Astrocyte of the spinal cord (primary cell): ENCODE measurements at regions not wholly inside any gene's neighbourhood (a gene's known extent, or its start where the extent isn't known, plus 50 kb on each side); places are given as distances from the start of the nearest gene placed in this dataset.

Experiments
- DNase-seq: peaks from one replicate; pipeline ENCODE4 v3.0.0; 2011; ENCODE audit warnings: low read depth, low spot score
- H3K4me3 ChIP-seq: 2 replicates; pipeline ENCODE4 v1.5.1; 2011; ENCODE audit warnings: low read depth, mild to moderate bottlenecking, low read length, moderate library complexity
- CTCF ChIP-seq: IDR thresholded peaks from 2 replicates; pipeline ENCODE4 v1.5.1; 2012; ENCODE audit warnings: low read depth, mild to moderate bottlenecking, low read length, inconsistent platforms
- in situ Hi-C: cut with HindIII; loops from 2 replicates; pipeline ENCODE4 v1.10.0; 2017; ENCODE audit warnings: low sequenced_read_pairs

- H3K4me3 ChIP-seq: no peak overlapping the region
- no peak for TF ChIP-seq CTCF
- DNase-seq: no peak
- in situ Hi-C loops: no loop called here
These were observed 59.8 kb upstream of the PDE5A start for GRCh38 chr4:119688446-119688845.

GRCh38 chr4:119684463-119684862, 55.9 kb upstream of the PDE5A start:
- no peak overlapping the region for H3K4me3 ChIP-seq
- no peak for DNase-seq
- in situ Hi-C loops: no loop called here
- TF ChIP-seq CTCF: no peak

GRCh38 chr4:119683518-119683917, 54.9 kb upstream of the PDE5A start:
- DNase-seq: peak; percentile 80
- H3K4me3 ChIP-seq: no peak overlapping the region
- in situ Hi-C loops: no loop called here
- no peak for TF ChIP-seq CTCF

- no peak for DNase-seq
- no peak overlapping the region for H3K4me3 ChIP-seq
- in situ Hi-C loops: no loop called here
- no peak for TF ChIP-seq CTCF
These were observed 53.5 kb upstream of the PDE5A start for GRCh38 chr4:119682099-119682498.

GRCh38 chr4:119679251-119679650, 50.6 kb upstream of the PDE5A start:
- peak; percentile 65 for DNase-seq
- no peak for TF ChIP-seq CTCF
- in situ Hi-C loops: no loop called here
- no peak overlapping the region for H3K4me3 ChIP-seq

- in situ Hi-C loops: no loop called here
- H3K4me3 ChIP-seq: no peak overlapping the region
- DNase-seq: peak; percentile 19
- no peak for TF ChIP-seq CTCF
These were observed 50.2 kb upstream of the PDE5A start for GRCh38 chr4:119678761-119679160.
